ENCODE measurements at regions not wholly inside any gene's neighbourhood (a gene's known extent, or its start where the extent isn't known, plus 50 kb on each side); places are given as distances from the start of the nearest gene placed in this dataset.

GRCh38 chr16:25627641-25628040, 64.1 kb upstream of the HS3ST4 start:
- Histone ChIP-seq H3K27me3 (no peaks in the 10 kb centered on the region), H3K27ac (no peak overlapping the region), H3K36me3 (no peaks in the 10 kb centered on the region), H3K4me1 (no peaks in the 10 kb centered on the region), H3K9me3 (no peaks in the 10 kb centered on the region), H3K4me3 (no peak overlapping the region)
- TF ChIP-seq POLR2A (IDR thresholded peaks at IDR 0.05) (no peak), CTCF (IDR thresholded peaks at IDR 0.05 in 4 of 5, conservative IDR thresholded peaks at IDR 0.05 in 1 of 5) (no peak)
- ATAC-seq, result no peak
- DNase-seq, result no peak
- in situ Hi-C loops (cut with MboI; ENCODE audit: low sequenced_read_pairs in 4 of 4) (no loop called here), intact Hi-C loops (cut with DNase I; ENCODE audit: low total_unique reads) (no loop called here)

GRCh38 chr16:25626172-25626571, 65.6 kb upstream of the HS3ST4 start:
- in situ Hi-C loops (cut with MboI; ENCODE audit: low sequenced_read_pairs in 4 of 4), result no loop called here

GRCh38 chr16:25625620-25626019, 66.1 kb upstream of the HS3ST4 start:
- Histone ChIP-seq H3K4me3 (no peak overlapping the region), H3K36me3 (no peaks in the 10 kb centered on the region), H3K27ac (no peak overlapping the region), H3K4me1 (no peaks in the 10 kb centered on the region), H3K27me3 (no peaks in the 10 kb centered on the region), H3K9me3 (no peaks in the 10 kb centered on the region)
- DNase-seq (no peak), ATAC-seq (no peak)
- intact Hi-C loops (cut with DNase I; ENCODE audit: low total_unique reads) (no loop called here), in situ Hi-C loops (cut with MboI; ENCODE audit: low sequenced_read_pairs in 4 of 4) (no loop called here)
- no peak for TF ChIP-seq POLR2A (IDR thresholded peaks at IDR 0.05)
- TF ChIP-seq CTCF (IDR thresholded peaks at IDR 0.05 in 4 of 5, conservative IDR thresholded peaks at IDR 0.05 in 1 of 5), result no peak

More at GRCh38 chr16:25626172-25626571, 65.6 kb upstream of the HS3ST4 start:
- H3K4me1 ChIP-seq, result no peaks in the 10 kb centered on the region
- ATAC-seq, result no peak
- intact Hi-C loops (cut with DNase I; ENCODE audit: low total_unique reads), result no loop called here
- no peak for DNase-seq
- no peaks in the 10 kb centered on the region for H3K27me3 ChIP-seq
- no peak overlapping the region for H3K4me3 ChIP-seq
- H3K9me3 ChIP-seq, result no peaks in the 10 kb centered on the region
- H3K36me3 ChIP-seq, result no peaks in the 10 kb centered on the region
- TF ChIP-seq CTCF (IDR thresholded peaks at IDR 0.05 in 4 of 5, conservative IDR thresholded peaks at IDR 0.05 in 1 of 5) (no peak), POLR2A (IDR thresholded peaks at IDR 0.05) (no peak)
- H3K27ac ChIP-seq, result no peak overlapping the region

- DNase-seq (no peak), ATAC-seq (no peak)
- no peaks in the 10 kb centered on the region for H3K36me3 ChIP-seq
- no peak overlapping the region for H3K4me3 ChIP-seq
- H3K27ac ChIP-seq, result no peak overlapping the region
- intact Hi-C loops (cut with DNase I; ENCODE audit: low total_unique reads), result no loop called here
- no peaks in the 10 kb centered on the region for H3K4me1 ChIP-seq
- no peak for TF ChIP-seq CTCF (IDR thresholded peaks at IDR 0.05 in 4 of 5, conservative IDR thresholded peaks at IDR 0.05 in 1 of 5)
- TF ChIP-seq POLR2A (IDR thresholded peaks at IDR 0.05), result no peak
- H3K27me3 ChIP-seq, result no peaks in the 10 kb centered on the region
- no peaks in the 10 kb centered on the region for H3K9me3 ChIP-seq
- in situ Hi-C loops (cut with MboI; ENCODE audit: low sequenced_read_pairs in 4 of 4), result no loop called here
These were observed 77.0 kb upstream of the HS3ST4 start for GRCh38 chr16:25614716-25615265.

GRCh38 chr16:25613931-25614330, 77.8 kb upstream of the HS3ST4 start:
- in situ Hi-C loops (cut with MboI; ENCODE audit: low sequenced_read_pairs in 4 of 4) (no loop called here), intact Hi-C loops (cut with DNase I; ENCODE audit: low total_unique reads) (no loop called here)
- H3K4me3 ChIP-seq, result no peak overlapping the region
- no peaks in the 10 kb centered on the region for H3K27me3 ChIP-seq
- no peak for ATAC-seq
- H3K4me1 ChIP-seq, result no peaks in the 10 kb centered on the region
- no peaks in the 10 kb centered on the region for H3K36me3 ChIP-seq
- TF ChIP-seq POLR2A (IDR thresholded peaks at IDR 0.05) (no peak), CTCF (IDR thresholded peaks at IDR 0.05 in 4 of 5, conservative IDR thresholded peaks at IDR 0.05 in 1 of 5) (no peak)
- H3K9me3 ChIP-seq, result no peaks in the 10 kb centered on the region
- no peak for DNase-seq
- H3K27ac ChIP-seq, result no peak overlapping the region

All from gastrocnemius medialis (tissue), 4 donors.